Ishikawa (cell line): ENCODE measurements at regions not wholly inside any gene's neighbourhood (a gene's known extent, or its start where the extent isn't known, plus 50 kb on each side); places are given as distances from the start of the nearest gene placed in this dataset.

ENCODE experiments used
- CEBPB ChIP-seq: IDR thresholded peaks from 2 replicates; pipeline ENCODE4 v1.6.1; 2012
- CREB1 ChIP-seq: IDR thresholded peaks from 2 replicates; pipeline ENCODE4 v1.6.1; 2012; ENCODE audit warnings: low read depth
- EGR1 ChIP-seq: IDR thresholded peaks from 2 replicates; pipeline ENCODE4 v1.6.1; 2012
- EP300 ChIP-seq: IDR thresholded peaks from 2 replicates; pipeline ENCODE4 v1.6.1; 2012; ENCODE audit warnings: borderline replicate concordance
- FOXM1 ChIP-seq: IDR thresholded peaks from 2 replicates; pipeline ENCODE4 v1.6.1; 2012; ENCODE audit warnings: low read depth, borderline replicate concordance
- MAX ChIP-seq: IDR thresholded peaks from 2 replicates; pipeline ENCODE4 v1.6.1; 2012
- NFIC ChIP-seq: IDR thresholded peaks from 2 replicates; pipeline ENCODE4 v1.6.1; 2012
- RAD21 ChIP-seq: IDR thresholded peaks from 2 replicates; pipeline ENCODE4 v1.6.1; 2012; ENCODE audit warnings: low read depth
- REST ChIP-seq: IDR thresholded peaks from 2 replicates; pipeline ENCODE4 v1.6.1; 2012; ENCODE audit warnings: low read depth, mild to moderate bottlenecking
- TAF1 ChIP-seq: IDR thresholded peaks from 2 replicates; pipeline ENCODE4 v1.6.1; 2012; ENCODE audit warnings: low read depth, mild to moderate bottlenecking
- TCF12 ChIP-seq: IDR thresholded peaks from 2 replicates; pipeline ENCODE4 v1.6.1; 2012; ENCODE audit warnings: low read depth
- TEAD4 ChIP-seq: IDR thresholded peaks from 2 replicates; pipeline ENCODE4 v1.6.1; 2012
- USF1 ChIP-seq: IDR thresholded peaks from 2 replicates; pipeline ENCODE4 v1.6.1; 2012
- YY1 ChIP-seq: IDR thresholded peaks from 2 replicates; pipeline ENCODE4 v1.6.1; 2012; ENCODE audit warnings: low read depth
- ZBTB7A ChIP-seq: IDR thresholded peaks from 2 replicates; pipeline ENCODE4 v1.6.1; 2012; ENCODE audit warnings: low read depth

- TF ChIP-seq YY1: no peak
- no peak for TF ChIP-seq CEBPB
- no peak for TF ChIP-seq TCF12
- no peak for TF ChIP-seq NFIC
- TF ChIP-seq CREB1: no peak
- no peak for TF ChIP-seq TAF1
- no peak for TF ChIP-seq REST
- no peak for TF ChIP-seq EGR1
- TF ChIP-seq ZBTB7A: no peak
- TF ChIP-seq FOXM1: no peak
- no peak for TF ChIP-seq RAD21
- no peak for TF ChIP-seq TEAD4
- TF ChIP-seq USF1: no peak
- TF ChIP-seq MAX: no peak
- no peak for TF ChIP-seq EP300
Measured at GRCh38 chr10:43845121-43845520, 196.4 kb upstream of the ZNF32 start.

GRCh38 chr10:43844221-43844620 is 195.5 kb upstream of the ZNF32 start:
- TF ChIP-seq ZBTB7A (no peak), YY1 (no peak), CREB1 (no peak), TCF12 (no peak), FOXM1 (no peak)

GRCh38 chr10:43843321-43844101 is 194.8 kb upstream of the ZNF32 start:
- TF ChIP-seq EGR1: no peak
- TF ChIP-seq TCF12: no peak
- no peak for TF ChIP-seq USF1
- TF ChIP-seq FOXM1: no peak
- TF ChIP-seq CEBPB: no peak
- TF ChIP-seq ZBTB7A: no peak
- TF ChIP-seq REST: no peak
- TF ChIP-seq TAF1: no peak
- no peak for TF ChIP-seq MAX
- no peak for TF ChIP-seq RAD21
- TF ChIP-seq NFIC: no peak
- no peak for TF ChIP-seq TEAD4
- TF ChIP-seq CREB1: no peak
- no peak for TF ChIP-seq EP300

GRCh38 chr10:43842496-43842895 is 193.8 kb upstream of the ZNF32 start:
- TF ChIP-seq NFIC (no peak), MAX (no peak), TCF12 (no peak), YY1 (no peak), REST (no peak), FOXM1 (no peak)

- TF ChIP-seq TCF12: no peak
- TF ChIP-seq RAD21: no peak
- TF ChIP-seq USF1: no peak
- TF ChIP-seq YY1: no peak
- TF ChIP-seq ZBTB7A: no peak
- no peak for TF ChIP-seq NFIC
- TF ChIP-seq MAX: no peak
- TF ChIP-seq EGR1: no peak
Measured at GRCh38 chr10:43842072-43842471, 193.4 kb upstream of the ZNF32 start.
